Small intestine (tissue), 7 donors: ENCODE measurements at regions not wholly inside any gene's neighbourhood (a gene's known extent, or its start where the extent isn't known, plus 50 kb on each side); places are given as distances from the start of the nearest gene placed in this dataset.

ENCODE experiments used
- DNase-seq, 2 donors: peaks; one replicate each; pipeline versions ENCODE4 v3.0.0 to v3.0.0-alpha.2; 2013
- FAIRE-seq: peaks from 2 replicates; lab custom pipeline; 2012; peaks lifted over from hg19 to GRCh38; lab: Jason Lieb, UNC
- H3K27ac ChIP-seq, 3 donors: one replicate each; pipeline ENCODE4 v1.5.1; 2013; ENCODE audit warnings: low read length in 2 of 3, mild to moderate bottlenecking in 2 of 3, control low read depth in 1 of 3, inconsistent platforms in 1 of 3, low read depth in 1 of 3, moderate library complexity in 1 of 3
- H3K27me3 ChIP-seq, 3 donors: one replicate each; pipeline ENCODE4 v1.6.1; 2013; ENCODE audit warnings: low read length in 3 of 3, inconsistent platforms in 1 of 3; ENCODE audit not compliant: control insufficient read depth in 3 of 3, insufficient read depth in 3 of 3
- H3K36me3 ChIP-seq, 3 donors: one replicate each; pipeline ENCODE4 v1.6.1; 2013; ENCODE audit warnings: low read length in 3 of 3, inconsistent platforms in 1 of 3, low read depth in 1 of 3, mild to moderate bottlenecking in 1 of 3, moderate library complexity in 1 of 3; ENCODE audit not compliant: control insufficient read depth in 3 of 3, insufficient read depth in 2 of 3
- H3K4me1 ChIP-seq, 3 donors: one replicate each; pipeline ENCODE4 v1.6.1; 2013; ENCODE audit warnings: low read length in 2 of 3, inconsistent platforms in 1 of 3, low read depth in 1 of 3, mild to moderate bottlenecking in 1 of 3, moderate library complexity in 1 of 3; ENCODE audit not compliant: control insufficient read depth in 3 of 3, insufficient read depth in 2 of 3
- H3K4me3 ChIP-seq, 3 donors: one replicate each; pipeline ENCODE4 v1.5.1; 2013; ENCODE audit warnings: low read length in 3 of 3, control low read depth in 1 of 3, inconsistent platforms in 1 of 3, low read depth in 1 of 3, mild to moderate bottlenecking in 1 of 3, moderate library complexity in 1 of 3
- H3K9me3 ChIP-seq, 2 donors: one replicate each; pipeline ENCODE4 v1.6.1; 2013; ENCODE audit warnings: low read depth in 1 of 2, low read length in 1 of 2; ENCODE audit not compliant: control insufficient read depth in 2 of 2, insufficient read depth in 1 of 2
- WGBS, 3 donors: extraction: QIAGEN DNeasy Blood & Tissue Kit; methylation state at CpG; one replicate each; pipeline ENCODE4 v1.1.7; 2013; 5-methylcytosine and 5-hydroxymethylcytosine counted together
- donor health status: healthy with polysubstance abuse.
- donor health status: control.
- donor health status: control.
- donor health status: Bipolar disorder and iron deficiency.
- donor health status: healthy.

- Histone ChIP-seq H3K9me3 (peaks cover 0 to 32% of the 10 kb centered on the region in 2 donors), H3K4me1 (no peaks in the 10 kb centered on the region), H3K27ac (no peak overlapping the region), H3K27me3 (no peaks in the 10 kb centered on the region), H3K36me3 (peaks cover 0 to 16% (median 0%) of the 10 kb centered on the region in 3 donors), H3K4me3 (no peak overlapping the region)
- WGBS, 3 donors, result 82 to 86% (median 84%) methylated on average over 3 of the region's 3 CpGs
- DNase-seq, result peak in 1 of 2 donors; percentile 13
- no peak for FAIRE-seq
Observed at GRCh38 chr11:70925238-70925637, 327.1 kb downstream of the SHANK2 start.

- Histone ChIP-seq H3K4me3 (no peak overlapping the region), H3K36me3 (peaks cover 0 to 16% (median 0%) of the 10 kb centered on the region in 3 donors), H3K4me1 (no peaks in the 10 kb centered on the region), H3K27ac (no peak overlapping the region), H3K27me3 (no peaks in the 10 kb centered on the region), H3K9me3 (peaks cover 0 to 29% of the 10 kb centered on the region in 2 donors)
- WGBS, 3 donors, result 85 to 92% (median 87%) methylated on average over 14 of the region's 14 CpGs
- FAIRE-seq (no peak), DNase-seq (no peak)
Observed at GRCh38 chr11:70926543-70927201, 325.7 kb downstream of the SHANK2 start.

DNA sequence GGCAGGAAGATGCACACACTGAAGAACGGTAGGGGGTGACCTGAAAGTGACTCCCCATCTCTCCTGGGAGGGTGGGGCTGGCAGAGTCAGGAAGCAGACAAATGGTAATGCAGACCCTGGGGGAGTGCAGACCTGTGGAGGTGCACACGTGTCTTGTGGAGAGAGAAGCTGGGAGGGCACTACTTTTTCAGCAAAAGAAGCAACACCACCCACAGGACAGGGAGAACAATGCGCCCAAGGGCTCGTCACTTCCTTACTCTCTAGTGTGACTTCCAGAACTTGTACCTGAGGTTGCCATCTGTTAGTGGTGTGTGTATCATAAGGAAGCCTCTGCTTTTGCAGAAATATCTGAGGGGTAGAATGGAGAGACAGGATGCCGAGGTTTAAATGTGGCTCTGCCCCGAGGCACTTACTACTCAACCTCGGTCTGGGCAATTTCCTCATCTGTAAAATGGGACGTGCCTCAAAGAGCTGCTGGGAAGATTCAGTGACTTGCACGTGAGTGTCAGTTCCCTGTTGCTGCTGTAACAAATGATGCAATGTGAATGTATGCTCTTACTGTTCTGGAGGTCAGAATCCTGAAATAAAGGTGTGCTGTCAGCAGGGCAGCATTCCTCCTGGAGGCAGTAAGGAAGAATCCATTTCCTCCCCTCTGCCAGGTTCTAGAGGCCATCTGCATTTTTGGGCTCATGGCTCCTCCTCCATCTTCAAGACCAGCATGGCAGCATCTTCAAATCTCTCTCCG, 323.4 kb downstream of the SHANK2 start:
- 74 to 88% (median 76%) methylated on average over 10 of the region's 10 CpGs for WGBS, 3 donors
- no peak overlapping the region for H3K4me3 ChIP-seq
- H3K27ac ChIP-seq, result no peak overlapping the region
- FAIRE-seq (no peak), DNase-seq (no peak)
- peaks cover 0 to 22% of the 10 kb centered on the region in 2 donors for H3K9me3 ChIP-seq
- H3K36me3 ChIP-seq, result peaks cover 0 to 16% (median 0%) of the 10 kb centered on the region in 3 donors
- no peaks in the 10 kb centered on the region for H3K27me3 ChIP-seq
- H3K4me1 ChIP-seq, result no peaks in the 10 kb centered on the region

DNA sequence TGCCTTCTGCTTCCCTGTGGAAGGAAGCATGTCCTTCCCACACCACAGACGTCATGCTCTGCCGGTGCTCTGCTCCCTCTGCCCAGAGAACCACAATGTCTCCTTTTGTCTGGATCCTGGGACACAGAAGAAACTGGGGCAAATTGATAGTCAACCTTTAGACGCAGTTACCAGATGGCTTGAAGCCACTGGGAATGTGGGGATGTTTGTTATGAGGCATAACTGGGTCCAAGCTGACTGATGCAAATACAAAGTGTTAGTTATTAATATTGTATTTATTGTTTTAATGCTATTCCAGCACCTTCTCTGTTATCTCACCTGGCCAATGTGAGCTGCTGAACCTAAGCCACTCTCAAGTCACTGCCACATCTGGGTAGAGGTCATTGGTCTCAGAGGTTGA, 322.2 kb downstream of the SHANK2 start:
- Histone ChIP-seq H3K9me3 (peaks cover 0 to 14% of the 10 kb centered on the region in 2 donors), H3K36me3 (peaks cover 0 to 16% (median 0%) of the 10 kb centered on the region in 3 donors), H3K4me1 (no peaks in the 10 kb centered on the region), H3K27ac (no peak overlapping the region), H3K4me3 (no peak overlapping the region), H3K27me3 (no peaks in the 10 kb centered on the region)
- WGBS, 3 donors, result 91 to 93% (median 92%) methylated on average over 3 of the region's 3 CpGs
- no peak for FAIRE-seq
- no peak for DNase-seq

- FAIRE-seq (no peak), DNase-seq (no peak)
- H3K27ac ChIP-seq, result no peak overlapping the region
- peaks cover 0 to 14% of the 10 kb centered on the region in 2 donors for H3K9me3 ChIP-seq
- peaks cover 0 to 14% (median 0%) of the 10 kb centered on the region in 3 donors for H3K36me3 ChIP-seq
- H3K4me1 ChIP-seq, result no peaks in the 10 kb centered on the region
- no peaks in the 10 kb centered on the region for H3K27me3 ChIP-seq
- 83 to 93% (median 89%) methylated on average over 12 of the region's 12 CpGs for WGBS, 3 donors
- no peak overlapping the region for H3K4me3 ChIP-seq
Observed at GRCh38 chr11:70931430-70931829, 320.9 kb downstream of the SHANK2 start.

- Histone ChIP-seq H3K4me1 (no peaks in the 10 kb centered on the region), H3K4me3 (no peak overlapping the region), H3K9me3 (peaks cover 0 to 14% of the 10 kb centered on the region in 2 donors), H3K36me3 (peaks cover 0 to 4% (median 0%) of the 10 kb centered on the region in 3 donors), H3K27ac (no peak overlapping the region), H3K27me3 (no peaks in the 10 kb centered on the region)
- no peak for DNase-seq
- no peak for FAIRE-seq
- 92 to 94% (median 92%) methylated on average over 9 to 10 of the region's 10 CpGs for WGBS, 3 donors
Observed at GRCh38 chr11:70933981-70934583, 318.3 kb downstream of the SHANK2 start.

DNA sequence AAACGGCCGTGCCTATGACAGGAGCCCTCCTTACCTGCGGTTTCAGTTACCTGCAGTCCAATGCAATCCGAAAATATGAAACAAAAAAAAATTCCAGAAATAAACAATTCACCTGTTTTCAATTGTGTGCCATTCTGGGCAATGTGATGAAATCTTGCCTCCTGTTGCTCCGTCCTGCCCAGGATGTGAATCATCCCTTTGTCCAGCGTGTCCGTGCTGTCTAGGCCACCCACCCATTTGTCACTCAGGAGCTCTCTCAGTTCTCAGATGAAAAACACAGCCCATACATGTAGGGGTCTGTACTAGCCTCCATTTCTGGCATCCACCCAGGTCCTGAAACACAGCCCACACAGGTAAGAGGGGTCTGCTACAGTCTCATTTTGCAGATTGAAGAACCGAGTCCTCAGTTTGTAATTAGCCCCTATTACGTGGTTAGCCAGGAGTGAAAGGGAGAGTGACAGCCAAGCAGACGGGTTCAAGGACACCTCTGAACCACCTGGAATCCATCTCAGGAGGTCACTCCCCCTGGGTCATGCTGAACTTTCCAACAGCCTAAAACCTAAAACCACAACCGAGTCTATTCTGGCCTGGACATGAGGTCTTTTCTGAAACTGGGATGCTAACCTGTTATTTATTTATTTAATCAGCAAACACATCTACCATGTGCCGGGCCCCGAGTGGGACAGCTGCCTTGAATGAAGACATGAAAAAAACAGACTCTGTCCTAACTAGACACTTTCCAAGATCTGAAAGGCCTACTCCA, 317.2 kb downstream of the SHANK2 start:
- no peak overlapping the region for H3K27ac ChIP-seq
- no peak for FAIRE-seq
- H3K27me3 ChIP-seq, result no peaks in the 10 kb centered on the region
- DNase-seq, result no peak
- H3K9me3 ChIP-seq, result peaks cover 0 to 17% of the 10 kb centered on the region in 2 donors
- H3K4me3 ChIP-seq, result no peak overlapping the region
- no peaks in the 10 kb centered on the region for H3K36me3 ChIP-seq
- 80 to 84% (median 83%) methylated on average over 13 of the region's 13 CpGs for WGBS, 3 donors
- no peaks in the 10 kb centered on the region for H3K4me1 ChIP-seq

- FAIRE-seq, result no peak
Observed at GRCh38 chr11:70942593-70942992, 309.8 kb downstream of the SHANK2 start.

More at GRCh38 chr11:70942593-70942992, 309.8 kb downstream of the SHANK2 start:
- no peaks in the 10 kb centered on the region for H3K4me1 ChIP-seq
- no peaks in the 10 kb centered on the region for H3K27me3 ChIP-seq
- H3K9me3 ChIP-seq, result peaks cover 2 to 49% of the 10 kb centered on the region in 2 donors
- no peak for DNase-seq
- H3K4me3 ChIP-seq, result no peak overlapping the region
- peaks cover 0 to 7% (median 0%) of the 10 kb centered on the region in 3 donors for H3K36me3 ChIP-seq
- WGBS, 3 donors, result 88 to 96% (median 96%) methylated on average over 1 of the region's 1 CpG
- no peak overlapping the region for H3K27ac ChIP-seq
